H9 (cell line): ENCODE measurements at regions not wholly inside any gene's neighbourhood (a gene's known extent, or its start where the extent isn't known, plus 50 kb on each side); places are given as distances from the start of the nearest gene placed in this dataset.

Source experiments
- DNase-seq: peaks from one replicate; pipeline ENCODE4 v3.0.0-alpha.2; 2017
- H2AFZ ChIP-seq: one replicate; pipeline ENCODE4 v1.6.1; 2013; ENCODE audit warnings: mild to moderate bottlenecking, low read length, control low read depth, moderate library complexity
- H2AK5ac ChIP-seq: 2 replicates; pipeline ENCODE4 v1.6.1; 2013; ENCODE audit warnings: low read length, control low read depth, mixed read lengths; ENCODE audit not compliant: insufficient read length
- H2BK120ac ChIP-seq: one replicate; pipeline ENCODE4 v1.6.1; 2013; ENCODE audit warnings: low read depth, mild to moderate bottlenecking, low read length, control low read depth, inconsistent platforms; ENCODE audit not compliant: poor library complexity, severe bottlenecking
- H2BK12ac ChIP-seq: 2 replicates; pipeline ENCODE4 v1.6.1; 2013; ENCODE audit warnings: low read length, control low read depth, mixed read lengths, low read depth; ENCODE audit not compliant: insufficient read length
- H2BK15ac ChIP-seq: 2 replicates; pipeline ENCODE4 v1.6.1; 2013; ENCODE audit warnings: low read depth, low read length, control low read depth
- H2BK20ac ChIP-seq: one replicate; pipeline ENCODE4 v1.6.1; 2013; ENCODE audit warnings: low read depth, mild to moderate bottlenecking, low read length, control low read depth, inconsistent platforms; ENCODE audit not compliant: poor library complexity, severe bottlenecking
- H2BK5ac ChIP-seq: 2 replicates; pipeline ENCODE4 v1.6.1; 2013; ENCODE audit warnings: low read length, control low read depth, mixed read lengths; ENCODE audit not compliant: insufficient read length
- H3K14ac ChIP-seq: 2 replicates; pipeline ENCODE4 v1.6.1; 2013; ENCODE audit warnings: low read length, control low read depth; ENCODE audit not compliant: insufficient read depth
- H3K18ac ChIP-seq: 2 replicates; pipeline ENCODE4 v1.6.1; 2013; ENCODE audit warnings: low read depth, mild to moderate bottlenecking, mixed read lengths, low read length, control low read depth; ENCODE audit not compliant: insufficient read length
- H3K23ac ChIP-seq: 2 replicates; pipeline ENCODE4 v1.6.1; 2013; ENCODE audit warnings: low read length, control low read depth, mixed read lengths, low read depth; ENCODE audit not compliant: insufficient read length
- H3K23me2 ChIP-seq: 2 replicates; pipeline ENCODE4 v1.6.1; 2013; ENCODE audit warnings: low read depth, mild to moderate bottlenecking, mixed read lengths, low read length, control low read depth; ENCODE audit not compliant: insufficient read length, poor library complexity, severe bottlenecking
- H3K27ac ChIP-seq: 2 replicates; pipeline ENCODE4 v1.5.1; 2013; ENCODE audit warnings: low read length, control low read depth, mixed read lengths, low read depth; ENCODE audit not compliant: insufficient read length
- H3K27me3 ChIP-seq: 2 replicates; pipeline ENCODE4 v1.6.1; 2013; ENCODE audit warnings: low read length, control low read depth, inconsistent platforms; ENCODE audit not compliant: insufficient read depth
- H3K4ac ChIP-seq: 2 replicates; pipeline ENCODE4 v1.6.1; 2013; ENCODE audit warnings: low read depth, mild to moderate bottlenecking, control low read depth, inconsistent platforms, low read length, moderate library complexity
- H3K4me1 ChIP-seq: 2 replicates; pipeline ENCODE4 v1.6.1; 2013; ENCODE audit warnings: low read length, control low read depth, inconsistent platforms; ENCODE audit not compliant: insufficient read depth
- H3K4me2 ChIP-seq: 2 replicates; pipeline ENCODE4 v1.6.1; 2013; ENCODE audit warnings: low read length, control low read depth, mixed read lengths; ENCODE audit not compliant: insufficient read length, insufficient read depth
- H3K56ac ChIP-seq: 2 replicates; pipeline ENCODE4 v1.6.1; 2013; ENCODE audit warnings: low read depth, mild to moderate bottlenecking, mixed read lengths, low read length, control low read depth; ENCODE audit not compliant: insufficient read length
- H3K79me1 ChIP-seq: 2 replicates; pipeline ENCODE4 v1.6.1; 2013; ENCODE audit warnings: low read depth, mild to moderate bottlenecking, moderate library complexity, low read length, control low read depth, inconsistent platforms; ENCODE audit not compliant: insufficient read depth, poor library complexity, severe bottlenecking
- H3K79me2 ChIP-seq: 2 replicates; pipeline ENCODE4 v1.6.1; 2013; ENCODE audit warnings: low read length, control low read depth, inconsistent platforms; ENCODE audit not compliant: insufficient read depth
- H3K9ac ChIP-seq: 2 replicates; pipeline ENCODE4 v1.6.1; 2013; ENCODE audit warnings: low read length, control low read depth, mixed read lengths; ENCODE audit not compliant: insufficient read length; ENCODE audit errors: extremely low read depth
- H3K9me3 ChIP-seq: one replicate; pipeline ENCODE4 v1.6.1; 2013; ENCODE audit warnings: low read depth, low read length, inconsistent platforms; ENCODE audit not compliant: control insufficient read depth
- H3T11ph ChIP-seq: one replicate; pipeline ENCODE4 v1.6.1; 2013; ENCODE audit warnings: mild to moderate bottlenecking, low read length, control low read depth, inconsistent platforms
- H4K20me1 ChIP-seq: one replicate; pipeline ENCODE4 v1.6.1; 2013; ENCODE audit not compliant: control insufficient read depth, insufficient read length, insufficient read depth
- H4K5ac ChIP-seq: 2 replicates; pipeline ENCODE4 v1.6.1; 2013; ENCODE audit warnings: low read depth, mild to moderate bottlenecking, mixed read lengths, low read length, control low read depth; ENCODE audit not compliant: insufficient read length
- H4K8ac ChIP-seq: replicated peaks from 2 replicates; pipeline ENCODE4 v1.6.1; 2013; ENCODE audit warnings: low read length, control low read depth, mixed read lengths, low read depth; ENCODE audit not compliant: insufficient read length
- H4K91ac ChIP-seq: 2 replicates; pipeline ENCODE4 v1.6.1; 2013; ENCODE audit warnings: low read depth, mild to moderate bottlenecking, moderate library complexity, mixed read lengths, low read length, control low read depth; ENCODE audit not compliant: insufficient read length
- H3K27ac Mint-ChIP-seq, 3 experiments: 2 replicates in 2 of 3; 3 replicates in 1 of 3; pipeline ENCODE4 v1.8.0; 2020 to 2021; ENCODE audit warnings: mixed read lengths in 3 of 3, mild to moderate bottlenecking in 1 of 3, moderate library complexity in 1 of 3
- H3K27me3 Mint-ChIP-seq: 2 replicates; pipeline ENCODE4 v1.8.0; 2021; ENCODE audit warnings: low read depth, mild to moderate bottlenecking, moderate library complexity, mixed read lengths
- H3K36me3 Mint-ChIP-seq, 3 experiments: 2 replicates in 2 of 3; 3 replicates in 1 of 3; pipeline ENCODE4 v1.8.0; 2020 to 2021; ENCODE audit warnings: low read depth in 3 of 3, mixed read lengths in 3 of 3; ENCODE audit not compliant: insufficient read depth in 1 of 3
- H3K4me1 Mint-ChIP-seq, 2 experiments: 2 replicates each; pipeline ENCODE4 v1.8.0; 2020; ENCODE audit warnings: mixed read lengths in 2 of 2
- H3K4me3 Mint-ChIP-seq, 2 experiments: 2 replicates in 1 of 2; 3 replicates in 1 of 2; pipeline ENCODE4 v1.8.0; 2020 to 2021; ENCODE audit warnings: mild to moderate bottlenecking in 2 of 2, mixed read lengths in 2 of 2, moderate library complexity in 1 of 2
- H3K9me3 Mint-ChIP-seq, 2 experiments: 2 replicates in 1 of 2; 3 replicates in 1 of 2; pipeline ENCODE4 v1.8.0; 2020; ENCODE audit warnings: mild to moderate bottlenecking in 2 of 2, mixed read lengths in 2 of 2, moderate library complexity in 1 of 2
- CTCF ChIP-seq: fragments of 200-600 bp; sonication (generic); conservative IDR thresholded peaks from 3 replicates; pipeline ENCODE4 v1.8.0; 2021; ENCODE audit warnings: antibody characterized with exemption, mild to moderate bottlenecking
- WGBS: extraction: QIAGEN DNeasy Blood & Tissue Kit; methylation state at CpG from one replicate; pipeline ENCODE4 v1.1.7; 2013; ENCODE audit warnings: missing lambda C conversion rate, low lambda C conversion rate, mixed read lengths; ENCODE audit not compliant: insufficient read length; ENCODE audit errors: extremely low coverage; 5-methylcytosine and 5-hydroxymethylcytosine counted together

DNA sequence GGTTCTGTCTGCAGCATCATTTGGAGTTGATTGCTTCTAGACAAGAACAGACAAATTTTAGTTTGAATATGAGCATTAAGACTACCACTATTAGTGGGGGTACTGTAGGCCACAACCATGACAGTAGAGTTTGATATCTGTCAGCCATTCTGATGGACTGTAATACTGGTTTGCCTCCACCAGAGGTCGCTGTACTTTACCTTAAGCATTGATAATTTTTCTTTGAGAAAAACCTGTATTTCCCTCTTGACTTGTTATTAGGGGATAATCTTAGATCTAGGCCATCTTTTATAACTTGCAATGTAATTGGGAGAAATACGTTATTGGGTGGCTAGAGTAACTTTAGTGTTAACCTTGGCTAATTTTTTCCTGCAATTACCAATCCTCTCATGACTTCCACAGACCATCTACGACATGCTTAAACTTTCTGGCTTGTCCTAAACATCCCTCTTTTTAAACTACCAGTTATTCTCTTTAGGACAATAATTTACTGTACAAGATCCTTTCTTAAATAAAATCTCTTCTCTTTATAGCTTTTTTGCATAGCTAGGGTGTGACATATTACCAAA lies 562.4 kb downstream of the MAGEB5 start:
- Histone ChIP-seq H2BK15ac (no peak overlapping the region), H3K4me2 (no peak overlapping the region), H3K9ac (no peak overlapping the region), H2BK20ac (no peak overlapping the region), H3K79me2 (no peaks in the 10 kb centered on the region), H3T11ph (no peak overlapping the region), H3K27me3 (no peaks in the 10 kb centered on the region), H3K79me1 (no peaks in the 10 kb centered on the region), H3K23me2 (no peaks in the 10 kb centered on the region), H3K27ac (no peak overlapping the region), H3K4me1 (no peaks in the 10 kb centered on the region), H2BK5ac (no peak overlapping the region), H4K5ac (no peak overlapping the region), H2AFZ (no peak overlapping the region), H2AK5ac (no peak overlapping the region), H3K18ac (no peak overlapping the region), H2BK12ac (no peak overlapping the region), H2BK120ac (no peak overlapping the region), H3K23ac (no peak overlapping the region), H3K56ac (no peak overlapping the region), H3K9me3 (peaks cover 35% of the 10 kb centered on the region), H4K20me1 (no peaks in the 10 kb centered on the region), H4K8ac (no peak overlapping the region), H4K91ac (no peak overlapping the region), H3K14ac (no peak overlapping the region), H3K4ac (no peak overlapping the region)
- peaks cover 73 to 82% of the 10 kb centered on the region in 2 experiments for H3K9me3 Mint-ChIP-seq
- no peaks in the 10 kb centered on the region for H3K4me1 Mint-ChIP-seq
- WGBS: no CpG with 5 or more reads among the region's 3 CpGs
- H3K4me3 Mint-ChIP-seq: no peak overlapping the region
- DNase-seq: no peak
- no peak overlapping the region for H3K27ac Mint-ChIP-seq
- H3K36me3 Mint-ChIP-seq: peaks cover 24 to 43% (median 30%) of the 10 kb centered on the region in 3 experiments
- peak; percentile 67 for TF ChIP-seq CTCF
- 0 out of 2 replicates have a peak, but pooled peaks cover 2% of the 10 kb centered on the region for H3K27me3 Mint-ChIP-seq
